ENCODE measurements at regions not wholly inside any gene's neighbourhood (a gene's known extent, or its start where the extent isn't known, plus 50 kb on each side); places are given as distances from the start of the nearest gene placed in this dataset.

- FAIRE-seq, result no peak
These were observed 735.8 kb upstream of the NRSN1 start for GRCh38 chr6:23390221-23390620.

GRCh38 chr6:23394681-23395080, 731.3 kb upstream of the NRSN1 start:
- DNase-seq (ENCODE audit: insufficient read length, low spot score) (no peak), FAIRE-seq (no peak)

More at GRCh38 chr6:23390221-23390620, 735.8 kb upstream of the NRSN1 start:
- no peak for DNase-seq (ENCODE audit: insufficient read length, low spot score)

DNA sequence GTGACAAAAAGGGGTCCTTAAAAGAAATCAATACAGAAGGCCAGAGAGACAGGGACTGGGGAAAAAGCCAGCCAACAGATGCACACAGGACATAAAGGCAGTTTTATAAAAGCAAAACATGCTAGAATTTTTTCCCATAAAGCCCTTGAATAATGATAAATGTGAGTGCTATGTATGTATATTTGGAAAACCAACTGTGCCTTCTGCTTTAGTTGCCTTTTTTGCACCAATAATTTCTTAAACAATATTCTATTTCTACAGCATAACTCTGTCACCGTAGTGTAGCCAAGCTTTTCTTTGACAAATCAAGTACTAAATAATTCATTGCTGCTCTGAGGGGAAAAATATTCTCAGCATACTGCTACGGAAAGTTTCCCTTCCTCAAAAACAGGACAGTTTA, 730.6 kb upstream of the NRSN1 start:
- no peak for DNase-seq (ENCODE audit: insufficient read length, low spot score)
- FAIRE-seq, result no peak

GRCh38 chr6:23396949-23397348, 729.1 kb upstream of the NRSN1 start:
- FAIRE-seq, result no peak
- DNase-seq (ENCODE audit: insufficient read length, low spot score), result no peak

DNA sequence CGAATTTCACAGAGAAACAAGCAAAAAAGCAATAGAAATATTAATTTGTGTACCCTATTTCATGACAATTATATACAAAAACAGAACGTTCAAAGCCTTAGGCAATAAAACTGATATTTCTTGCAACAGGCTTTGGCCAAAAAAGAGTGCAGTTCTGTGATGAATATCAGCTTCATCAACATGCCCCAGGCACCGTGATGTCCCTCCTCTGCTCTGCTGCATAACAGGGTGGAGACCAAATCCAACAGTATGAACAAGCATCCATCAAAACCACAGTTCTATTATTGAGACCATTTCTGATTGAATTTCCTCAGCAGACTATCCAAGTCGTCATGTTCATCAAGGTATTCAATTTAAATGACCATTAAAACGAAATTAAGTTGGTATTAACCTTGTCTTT, 722.6 kb upstream of the NRSN1 start:
- FAIRE-seq, result no peak

GRCh38 chr6:23409531-23409930, 716.5 kb upstream of the NRSN1 start:
- no peak for FAIRE-seq
- no peak for DNase-seq (ENCODE audit: insufficient read length, low spot score)

More for the DNA sequence above, 722.6 kb upstream of the NRSN1 start:
- DNase-seq (ENCODE audit: insufficient read length, low spot score), result no peak

GRCh38 chr6:23410439-23410838, 715.6 kb upstream of the NRSN1 start:
- FAIRE-seq (no peak), DNase-seq (ENCODE audit: insufficient read length, low spot score) (no peak)

GRCh38 chr6:23412770-23413169, 713.2 kb upstream of the NRSN1 start:
- DNase-seq (ENCODE audit: insufficient read length, low spot score) (no peak), FAIRE-seq (no peak)

DNA sequence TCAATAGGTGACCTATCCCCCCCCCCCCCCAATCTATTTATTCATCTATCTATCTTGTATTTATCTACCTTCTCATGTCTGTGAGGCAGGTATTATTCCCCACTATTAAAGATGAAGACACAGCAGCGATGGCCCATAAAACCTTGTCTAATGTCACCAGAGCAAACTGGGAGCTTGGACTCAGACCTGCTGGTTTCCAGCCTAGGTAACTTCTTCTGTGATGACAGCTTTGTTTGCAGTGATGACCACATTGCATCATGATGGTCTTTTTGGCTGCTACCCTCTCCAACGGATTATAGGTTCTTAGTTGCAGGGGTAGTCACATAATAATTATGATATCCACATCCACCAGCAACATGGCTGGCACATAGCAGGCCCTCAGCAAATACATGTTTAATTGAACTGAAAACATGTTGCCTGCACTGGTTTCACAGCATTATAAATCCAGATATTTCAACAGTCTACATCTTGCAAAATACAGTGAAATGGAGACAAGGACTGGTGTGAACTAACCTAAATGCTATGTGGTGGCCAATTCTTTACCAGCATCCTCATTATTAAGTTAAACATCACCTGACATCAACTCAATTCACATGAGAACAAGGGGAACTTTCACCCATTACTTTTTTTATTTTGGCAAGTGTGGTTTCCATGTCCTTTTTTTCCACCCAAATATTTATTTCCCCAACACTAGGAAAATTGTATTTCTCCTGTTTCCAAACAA, 712.5 kb upstream of the NRSN1 start:
- DNase-seq (ENCODE audit: insufficient read length, low spot score) (no peak), FAIRE-seq (no peak)

DNA sequence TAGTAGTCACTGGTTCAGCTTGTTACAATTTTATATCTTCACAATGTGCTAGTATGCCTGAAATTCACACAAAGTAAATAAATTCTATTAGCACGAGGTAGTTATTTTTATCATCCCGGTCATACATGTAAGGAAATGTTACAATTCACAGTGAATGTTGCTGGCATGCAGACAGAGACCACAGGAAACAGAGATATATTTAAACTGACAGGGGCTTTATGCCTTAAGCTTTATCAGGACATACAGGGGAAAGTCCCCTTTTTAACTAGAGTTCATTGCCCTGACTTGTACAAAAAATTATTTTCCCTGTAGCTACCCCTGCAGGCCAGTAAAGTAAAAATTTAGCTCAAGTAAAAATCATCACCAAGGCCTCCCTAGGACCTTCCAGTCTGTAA, 712.0 kb upstream of the NRSN1 start:
- DNase-seq (ENCODE audit: insufficient read length, low spot score) (no peak), FAIRE-seq (no peak)

DNA sequence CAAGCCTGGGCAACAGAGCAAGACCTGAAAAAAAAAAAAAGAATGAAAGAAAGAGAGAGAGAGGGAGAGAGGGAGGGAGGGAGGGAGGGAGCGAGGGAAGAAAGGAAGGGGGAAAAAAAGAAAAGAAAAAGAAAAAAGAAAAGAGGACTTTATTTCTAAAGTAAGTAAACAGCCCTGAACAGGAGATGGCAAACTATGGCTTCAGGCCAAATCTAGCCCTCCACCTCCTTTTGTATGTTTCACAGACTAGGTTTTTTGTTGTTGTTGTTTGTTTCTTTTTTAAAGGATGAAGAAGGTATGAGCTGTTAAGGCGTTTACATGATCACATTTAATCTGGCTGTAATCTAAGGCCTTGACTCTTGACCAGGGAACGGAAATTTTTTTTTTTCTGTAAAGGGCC, 711.1 kb upstream of the NRSN1 start:
- FAIRE-seq, result no peak

GRCh38 chr6:23415819-23416427, 710.1 kb upstream of the NRSN1 start:
- FAIRE-seq, result no peak

More for the DNA sequence above, 711.1 kb upstream of the NRSN1 start:
- DNase-seq (ENCODE audit: insufficient read length, low spot score), result no peak

DNA sequence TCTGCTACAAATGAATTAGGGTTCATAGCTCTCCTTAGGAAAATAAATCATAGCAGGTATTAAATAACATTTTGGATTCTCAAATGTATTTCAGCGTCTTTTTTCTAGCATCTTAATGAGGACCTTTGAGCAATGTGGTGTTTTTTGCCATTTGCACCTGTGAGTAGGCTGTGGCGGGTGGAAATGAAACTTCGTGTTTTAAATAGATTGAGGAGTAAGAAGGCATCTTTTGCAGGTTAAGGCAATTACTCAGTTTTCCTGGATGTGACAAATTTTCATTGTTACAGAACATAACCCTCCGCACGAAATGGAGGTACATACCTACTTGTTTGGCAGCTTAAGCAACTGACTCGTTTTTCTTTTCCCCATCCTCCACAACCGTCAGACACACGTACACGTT, 708.9 kb upstream of the NRSN1 start:
- FAIRE-seq (no peak), DNase-seq (ENCODE audit: insufficient read length, low spot score) (no peak)

More at GRCh38 chr6:23415819-23416427, 710.1 kb upstream of the NRSN1 start:
- no peak for DNase-seq (ENCODE audit: insufficient read length, low spot score)

DNA sequence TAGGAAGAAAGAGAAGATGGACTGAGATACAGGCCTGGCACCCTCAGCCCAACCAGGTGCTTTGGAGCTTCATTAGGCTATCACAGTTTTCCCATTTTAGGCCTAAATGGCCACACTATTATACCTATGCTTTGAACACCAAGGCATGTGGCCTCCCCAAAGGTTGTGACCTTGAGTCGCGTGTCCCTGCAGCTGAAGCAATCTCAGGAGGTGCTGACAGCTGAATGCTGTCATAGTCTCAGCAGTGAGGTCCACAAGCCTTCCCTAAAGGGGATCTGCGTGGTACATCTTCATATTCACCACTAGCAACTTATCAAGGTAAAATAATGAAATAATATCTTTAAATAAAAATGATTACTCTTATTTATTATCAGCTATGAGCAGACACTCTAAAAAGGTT, 707.9 kb upstream of the NRSN1 start:
- no peak for DNase-seq (ENCODE audit: insufficient read length, low spot score)
- FAIRE-seq, result no peak

- no peak for FAIRE-seq
- DNase-seq (ENCODE audit: insufficient read length, low spot score), result no peak
These were observed 707.0 kb upstream of the NRSN1 start for GRCh38 chr6:23419046-23419445.

GRCh38 chr6:23420659-23421350, 705.2 kb upstream of the NRSN1 start:
- DNase-seq (ENCODE audit: insufficient read length, low spot score), result no peak
- no peak for FAIRE-seq

DNA sequence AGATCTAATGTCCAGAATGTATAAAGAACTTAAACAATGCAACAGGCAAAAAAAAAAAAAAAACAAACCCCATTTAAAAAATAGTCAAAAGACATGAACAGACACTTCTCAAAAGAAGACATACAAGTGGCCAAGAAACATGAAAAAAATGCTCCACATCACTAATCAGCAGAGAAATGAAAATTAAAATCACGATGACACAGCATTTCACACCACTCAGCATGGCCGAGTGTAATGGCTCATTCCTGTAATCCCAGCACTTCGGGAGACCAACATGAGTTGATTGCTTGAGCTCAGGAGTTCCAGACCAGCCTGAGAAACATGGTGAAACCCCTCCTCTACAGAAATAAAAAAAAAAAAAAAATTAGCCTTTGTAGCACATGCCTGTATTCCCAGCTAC, 701.4 kb upstream of the NRSN1 start:
- FAIRE-seq (no peak), DNase-seq (ENCODE audit: insufficient read length, low spot score) (no peak)

- no peak for FAIRE-seq
- DNase-seq (ENCODE audit: insufficient read length, low spot score), result no peak
These were observed 690.9 kb upstream of the NRSN1 start for GRCh38 chr6:23435126-23435525.

GRCh38 chr6:23435798-23436197, 690.2 kb upstream of the NRSN1 start:
- FAIRE-seq (no peak), DNase-seq (ENCODE audit: insufficient read length, low spot score) (no peak)

DNA sequence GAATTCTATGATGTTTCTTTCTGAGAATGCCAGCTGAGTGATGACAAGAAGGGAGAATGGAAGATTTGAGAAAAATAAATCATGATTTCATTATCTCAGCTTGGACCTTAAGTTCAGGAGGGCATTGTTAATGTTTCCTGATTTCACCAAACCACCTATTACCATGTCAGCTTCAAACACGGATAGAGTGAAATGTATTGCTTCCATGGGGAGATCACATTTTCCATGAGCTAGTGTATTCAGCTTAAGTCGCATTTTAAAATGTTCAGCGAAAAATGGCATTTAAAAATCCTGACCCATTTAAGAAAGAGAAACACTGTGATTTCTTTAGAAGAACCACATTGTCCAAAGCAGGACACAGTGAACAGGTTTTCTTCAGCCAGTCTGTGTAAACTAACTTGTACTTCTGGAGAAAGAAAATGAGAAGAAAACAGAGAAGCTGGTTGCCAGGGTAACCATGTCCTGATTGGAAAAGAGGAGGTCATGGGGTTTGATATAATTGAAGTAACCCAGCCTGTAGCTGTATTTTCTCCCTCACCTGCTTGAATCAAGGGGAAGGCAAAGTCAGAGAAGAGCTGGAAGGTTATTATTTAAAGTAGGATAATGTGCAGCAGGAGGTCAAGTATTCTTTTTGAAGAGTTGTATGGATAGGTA, 684.1 kb upstream of the NRSN1 start:
- DNase-seq (ENCODE audit: insufficient read length, low spot score) (no peak), FAIRE-seq (no peak)

DNA sequence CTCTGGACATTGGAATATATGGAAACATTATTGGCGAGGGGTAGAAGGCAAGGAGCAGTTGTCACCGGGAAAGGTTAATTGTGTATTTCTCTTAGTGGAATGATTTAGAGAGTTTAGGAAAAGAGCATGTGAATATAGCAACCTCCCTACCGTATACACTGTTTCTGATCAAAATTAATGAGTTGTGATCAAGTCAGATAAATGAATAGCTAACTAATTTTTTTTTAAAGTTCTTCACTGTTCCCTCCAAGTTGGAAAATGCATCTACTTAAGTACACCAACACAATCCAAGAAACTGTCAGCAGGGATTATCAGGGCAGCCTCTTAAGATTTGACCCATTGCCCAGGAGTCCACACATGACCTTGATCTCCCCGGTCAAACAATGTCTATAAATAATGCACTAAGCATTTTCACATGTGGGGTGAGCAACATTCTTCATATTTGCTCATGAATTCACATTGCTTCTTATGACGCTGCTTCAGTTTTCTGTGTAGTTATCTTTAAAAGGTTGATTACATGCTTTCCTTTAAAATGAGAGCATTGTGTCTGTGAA, 680.8 kb upstream of the NRSN1 start:
- DNase-seq (ENCODE audit: insufficient read length, low spot score) (no peak), FAIRE-seq (no peak)

Measured in GM19239 (cell line).